GM23338 (cell line): ENCODE measurements at regions not wholly inside any gene's neighbourhood (a gene's known extent, or its start where the extent isn't known, plus 50 kb on each side); places are given as distances from the start of the nearest gene placed in this dataset.

Experiments
- ATAC-seq: fragments of 200-7000 bp; cut with Tn5 transposase; 3 replicates; pipeline ENCODE4 v1.9.1; 2020
- DNase-seq: peaks from one replicate; pipeline ENCODE4 v3.0.0-alpha.2; 2015; ENCODE audit warnings: low spot score
- H2AFZ ChIP-seq: fragments of 200-600 bp; sonication (generic); 2 replicates; pipeline ENCODE4 v1.8.0; 2016; ENCODE audit warnings: antibody characterized with exemption, mild to moderate bottlenecking, moderate library complexity
- H3F3A ChIP-seq: fragments of 200-600 bp; sonication (generic); replicated peaks from 2 replicates; pipeline ENCODE4 v1.8.0; 2017; ENCODE audit warnings: antibody characterized with exemption, mixed run types, low read depth
- H3K27ac ChIP-seq: fragments of 200-600 bp; sonication (generic); 2 replicates; pipeline ENCODE4 v1.6.1; 2016; ENCODE audit warnings: low read depth
- H3K27me3 ChIP-seq: fragments of 200-600 bp; sonication (generic); 2 replicates; pipeline ENCODE4 v1.8.0; 2016; ENCODE audit warnings: mild to moderate bottlenecking, mixed run types, moderate library complexity; ENCODE audit not compliant: insufficient read depth
- H3K36me3 ChIP-seq: fragments of 200-600 bp; sonication (generic); 2 replicates; pipeline ENCODE4 v1.8.0; 2016; ENCODE audit warnings: mild to moderate bottlenecking; ENCODE audit not compliant: insufficient read depth
- H3K4me1 ChIP-seq: fragments of 200-600 bp; sonication (generic); 2 replicates; pipeline ENCODE4 v1.8.0; 2016; ENCODE audit warnings: mild to moderate bottlenecking, moderate library complexity; ENCODE audit not compliant: insufficient read depth
- H3K4me2 ChIP-seq: fragments of 200-600 bp; sonication (generic); 2 replicates; pipeline ENCODE4 v1.7.1; 2017; ENCODE audit warnings: mixed run types
- H3K4me3 ChIP-seq: fragments of 200-600 bp; sonication (generic); 2 replicates; pipeline ENCODE4 v1.6.1; 2016; ENCODE audit warnings: mixed run types
- H3K79me2 ChIP-seq: fragments of 200-600 bp; sonication (generic); replicated peaks from 2 replicates; pipeline ENCODE4 v1.8.0; 2017; ENCODE audit warnings: mild to moderate bottlenecking; ENCODE audit not compliant: insufficient read depth
- H3K9me2 ChIP-seq: fragments of 200-600 bp; sonication (generic); 2 replicates; pipeline ENCODE4 v1.8.0; 2017; ENCODE audit not compliant: insufficient read depth
- H4K20me1 ChIP-seq: fragments of 200-600 bp; sonication (generic); replicated peaks from 2 replicates; pipeline ENCODE4 v1.8.0; 2017; ENCODE audit warnings: mild to moderate bottlenecking; ENCODE audit not compliant: insufficient read depth
- H3K27ac Mint-ChIP-seq: 2 replicates; pipeline ENCODE4 v1.8.0; 2020; ENCODE audit warnings: inconsistent platforms, mild to moderate bottlenecking, moderate library complexity, mixed read lengths
- H3K27me3 Mint-ChIP-seq: 3 replicates; pipeline ENCODE4 v1.8.0; 2022; ENCODE audit warnings: low read depth, mild to moderate bottlenecking, moderate library complexity, mixed read lengths, inconsistent platforms; ENCODE audit not compliant: insufficient read depth, poor library complexity
- H3K36me3 Mint-ChIP-seq: 3 replicates; pipeline ENCODE4 v1.8.0; 2021; ENCODE audit warnings: low read depth, mild to moderate bottlenecking, inconsistent platforms, moderate library complexity, mixed read lengths
- H3K4me1 Mint-ChIP-seq: 3 replicates; pipeline ENCODE4 v1.8.0; 2020; ENCODE audit warnings: mild to moderate bottlenecking, inconsistent platforms, mixed read lengths
- H3K4me3 Mint-ChIP-seq: 3 replicates; pipeline ENCODE4 v1.8.0; 2021; ENCODE audit warnings: moderate library complexity, mild to moderate bottlenecking, inconsistent platforms, mixed read lengths
- H3K9me3 Mint-ChIP-seq: 3 replicates; pipeline ENCODE4 v1.8.0; 2020; ENCODE audit warnings: moderate library complexity, mild to moderate bottlenecking, inconsistent platforms, mixed read lengths
- CREB1 ChIP-seq: fragments of 250-450 bp; sonication (Bioruptor Pico); IDR thresholded peaks from 2 replicates; pipeline ENCODE4 v1.5.0; 2020; ENCODE audit warnings: low read depth, mild to moderate bottlenecking, moderate library complexity
- CTCF ChIP-seq, 2 experiments: fragments of 200-600 bp in 1 of 2; sonication (generic) in 1 of 2; conservative IDR thresholded peaks; 2 replicates each; pipeline versions ENCODE4 v1.5.1 to v1.6.1; 2016 to 2017; ENCODE audit warnings: antibody characterized with exemption in 2 of 2, low read depth in 2 of 2, mild to moderate bottlenecking in 2 of 2, moderate library complexity in 1 of 2
- EZH2phosphoT487 ChIP-seq: fragments of 200-600 bp; sonication (generic); IDR thresholded peaks from one replicate; pipeline ENCODE4 v1.8.1; 2018; ENCODE audit warnings: antibody characterized with exemption; ENCODE audit not compliant: unreplicated experiment
- POLR2AphosphoS5 ChIP-seq: IDR thresholded peaks from 2 replicates; pipeline ENCODE4 v1.6.1; 2016; ENCODE audit warnings: antibody characterized with exemption, low read depth
- REST ChIP-seq: IDR thresholded peaks from one replicate; pipeline ENCODE4 v1.6.1; 2018; ENCODE audit warnings: antibody characterized with exemption; ENCODE audit not compliant: unreplicated experiment
- STAT1 ChIP-seq: IDR thresholded peaks from one replicate; pipeline ENCODE4 v1.6.1; 2016; ENCODE audit warnings: antibody characterized with exemption; ENCODE audit not compliant: unreplicated experiment
- ZNF331 ChIP-seq: fragments of 250-450 bp; sonication (Bioruptor Pico); IDR thresholded peaks from 2 replicates; pipeline ENCODE4 v1.5.0; 2020; ENCODE audit warnings: low read depth, mild to moderate bottlenecking, moderate library complexity
- ZNF462 ChIP-seq: fragments of 250-450 bp; sonication (Bioruptor Pico); IDR thresholded peaks from 2 replicates; pipeline ENCODE4 v1.5.0; 2020; ENCODE audit warnings: mild to moderate bottlenecking, moderate library complexity

- TF ChIP-seq ZNF462 (CRISPR knock-in tag) (no peak), STAT1 (no peak), REST (no peak), POLR2AphosphoS5 (no peak)
Measured at GRCh38 chr2:215583881-215584280, 148.0 kb upstream of the FN1 start (continued).

- no peak overlapping the region for H3K4me3 Mint-ChIP-seq
- H3K27me3 ChIP-seq, result 0 out of 2 replicates have a peak, but pooled peaks cover 4% of the 10 kb centered on the region
- no peaks in the 10 kb centered on the region for H3K79me2 ChIP-seq
- ATAC-seq (no peak), DNase-seq (no peak)
- H3K27ac ChIP-seq, result no peak overlapping the region
- no peak overlapping the region for H3K4me3 ChIP-seq
- H2AFZ ChIP-seq, result no peak overlapping the region
- no peaks in the 10 kb centered on the region for H3K36me3 ChIP-seq
- H3K36me3 Mint-ChIP-seq, result no peaks in the 10 kb centered on the region
- peaks cover 4% of the 10 kb centered on the region; the same call in 1 of the 3 replicates for H3K4me1 Mint-ChIP-seq
- H3K27me3 Mint-ChIP-seq, result no peaks in the 10 kb centered on the region
- no peak overlapping the region for H3K4me2 ChIP-seq
- H3K4me1 ChIP-seq, result peaks cover 6% of the 10 kb centered on the region
- no peaks in the 10 kb centered on the region for H4K20me1 ChIP-seq
- H3K9me2 ChIP-seq, result no peaks in the 10 kb centered on the region
- no peaks in the 10 kb centered on the region for H3F3A ChIP-seq
- H3K9me3 Mint-ChIP-seq, result no peaks in the 10 kb centered on the region
- no peak overlapping the region for H3K27ac Mint-ChIP-seq
- no peak for TF ChIP-seq CREB1
- TF ChIP-seq ZNF331, result no peak
- TF ChIP-seq EZH2phosphoT487, result no peak
- no peak for TF ChIP-seq STAT1
- TF ChIP-seq POLR2AphosphoS5, result no peak
- TF ChIP-seq CTCF (conservative IDR thresholded peaks at IDR 0.05; ENCODE audit: low read depth in 2 of 2), result no peak
Measured at GRCh38 chr2:215579809-215580208, 143.9 kb upstream of the FN1 start.
